GM23338 (cell line): ENCODE measurements at regions not wholly inside any gene's neighbourhood (a gene's known extent, or its start where the extent isn't known, plus 50 kb on each side); places are given as distances from the start of the nearest gene placed in this dataset.

Source experiments
- CREB1 ChIP-seq: fragments of 250-450 bp; sonication (Bioruptor Pico); IDR thresholded peaks from 2 replicates; pipeline ENCODE4 v1.5.0; 2020; ENCODE audit warnings: low read depth, mild to moderate bottlenecking, moderate library complexity
- EZH2 ChIP-seq: fragments of 200-600 bp; sonication (generic); IDR thresholded peaks from one replicate; pipeline ENCODE4 v1.8.0; 2017; ENCODE audit warnings: antibody characterized with exemption, mild to moderate bottlenecking, low read depth; ENCODE audit not compliant: unreplicated experiment
- EZH2phosphoT487 ChIP-seq: fragments of 200-600 bp; sonication (generic); IDR thresholded peaks from one replicate; pipeline ENCODE4 v1.8.1; 2018; ENCODE audit warnings: antibody characterized with exemption; ENCODE audit not compliant: unreplicated experiment
- POLR2AphosphoS5 ChIP-seq: IDR thresholded peaks from 2 replicates; pipeline ENCODE4 v1.6.1; 2016; ENCODE audit warnings: antibody characterized with exemption, low read depth
- TF ChIP-seq, protein P1 (sequence below), 2 experiments: fragments of 200-600 bp in 1 of 2; sonication (generic) in 1 of 2; conservative IDR thresholded peaks; 2 replicates each; pipeline versions ENCODE4 v1.5.1 to v1.6.1; 2016 to 2017; ENCODE audit warnings: antibody characterized with exemption in 2 of 2, low read depth in 2 of 2, mild to moderate bottlenecking in 2 of 2, moderate library complexity in 1 of 2
- TF ChIP-seq, protein P2 (sequence below): IDR thresholded peaks from one replicate; pipeline ENCODE4 v1.6.1; 2018; ENCODE audit warnings: antibody characterized with exemption; ENCODE audit not compliant: unreplicated experiment
- TF ChIP-seq, protein P3 (sequence below): fragments of 250-450 bp; sonication (Bioruptor Pico); IDR thresholded peaks from 2 replicates; pipeline ENCODE4 v1.5.0; 2020; ENCODE audit warnings: mild to moderate bottlenecking, moderate library complexity

DNA sequence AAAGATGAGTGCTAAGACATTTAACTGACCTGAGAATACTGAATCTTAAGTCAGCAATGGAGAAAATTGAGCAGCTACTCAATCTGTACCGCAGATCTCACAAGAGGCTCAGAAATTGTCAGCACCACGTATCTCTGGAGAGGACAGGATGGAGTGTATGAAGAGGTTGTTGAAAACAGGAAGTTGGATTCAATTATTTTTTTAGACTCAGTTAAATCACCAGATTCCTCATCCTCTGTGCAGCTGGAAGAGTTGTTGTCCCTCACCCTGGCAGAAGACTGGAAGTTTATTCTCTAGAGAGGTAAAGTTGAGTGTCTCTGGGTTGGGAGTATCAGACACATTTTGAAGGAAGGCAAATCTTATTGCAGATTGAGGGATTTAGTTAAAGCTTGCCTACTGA is 114.9 kb upstream of the NT5C1B start:
- TF ChIP-seq, protein P1, sequence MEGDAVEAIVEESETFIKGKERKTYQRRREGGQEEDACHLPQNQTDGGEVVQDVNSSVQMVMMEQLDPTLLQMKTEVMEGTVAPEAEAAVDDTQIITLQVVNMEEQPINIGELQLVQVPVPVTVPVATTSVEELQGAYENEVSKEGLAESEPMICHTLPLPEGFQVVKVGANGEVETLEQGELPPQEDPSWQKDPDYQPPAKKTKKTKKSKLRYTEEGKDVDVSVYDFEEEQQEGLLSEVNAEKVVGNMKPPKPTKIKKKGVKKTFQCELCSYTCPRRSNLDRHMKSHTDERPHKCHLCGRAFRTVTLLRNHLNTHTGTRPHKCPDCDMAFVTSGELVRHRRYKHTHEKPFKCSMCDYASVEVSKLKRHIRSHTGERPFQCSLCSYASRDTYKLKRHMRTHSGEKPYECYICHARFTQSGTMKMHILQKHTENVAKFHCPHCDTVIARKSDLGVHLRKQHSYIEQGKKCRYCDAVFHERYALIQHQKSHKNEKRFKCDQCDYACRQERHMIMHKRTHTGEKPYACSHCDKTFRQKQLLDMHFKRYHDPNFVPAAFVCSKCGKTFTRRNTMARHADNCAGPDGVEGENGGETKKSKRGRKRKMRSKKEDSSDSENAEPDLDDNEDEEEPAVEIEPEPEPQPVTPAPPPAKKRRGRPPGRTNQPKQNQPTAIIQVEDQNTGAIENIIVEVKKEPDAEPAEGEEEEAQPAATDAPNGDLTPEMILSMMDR (conservative IDR thresholded peaks at IDR 0.05; ENCODE audit: low read depth in 2 of 2), result no peak
- no peak for TF ChIP-seq EZH2phosphoT487
- TF ChIP-seq, protein P2, sequence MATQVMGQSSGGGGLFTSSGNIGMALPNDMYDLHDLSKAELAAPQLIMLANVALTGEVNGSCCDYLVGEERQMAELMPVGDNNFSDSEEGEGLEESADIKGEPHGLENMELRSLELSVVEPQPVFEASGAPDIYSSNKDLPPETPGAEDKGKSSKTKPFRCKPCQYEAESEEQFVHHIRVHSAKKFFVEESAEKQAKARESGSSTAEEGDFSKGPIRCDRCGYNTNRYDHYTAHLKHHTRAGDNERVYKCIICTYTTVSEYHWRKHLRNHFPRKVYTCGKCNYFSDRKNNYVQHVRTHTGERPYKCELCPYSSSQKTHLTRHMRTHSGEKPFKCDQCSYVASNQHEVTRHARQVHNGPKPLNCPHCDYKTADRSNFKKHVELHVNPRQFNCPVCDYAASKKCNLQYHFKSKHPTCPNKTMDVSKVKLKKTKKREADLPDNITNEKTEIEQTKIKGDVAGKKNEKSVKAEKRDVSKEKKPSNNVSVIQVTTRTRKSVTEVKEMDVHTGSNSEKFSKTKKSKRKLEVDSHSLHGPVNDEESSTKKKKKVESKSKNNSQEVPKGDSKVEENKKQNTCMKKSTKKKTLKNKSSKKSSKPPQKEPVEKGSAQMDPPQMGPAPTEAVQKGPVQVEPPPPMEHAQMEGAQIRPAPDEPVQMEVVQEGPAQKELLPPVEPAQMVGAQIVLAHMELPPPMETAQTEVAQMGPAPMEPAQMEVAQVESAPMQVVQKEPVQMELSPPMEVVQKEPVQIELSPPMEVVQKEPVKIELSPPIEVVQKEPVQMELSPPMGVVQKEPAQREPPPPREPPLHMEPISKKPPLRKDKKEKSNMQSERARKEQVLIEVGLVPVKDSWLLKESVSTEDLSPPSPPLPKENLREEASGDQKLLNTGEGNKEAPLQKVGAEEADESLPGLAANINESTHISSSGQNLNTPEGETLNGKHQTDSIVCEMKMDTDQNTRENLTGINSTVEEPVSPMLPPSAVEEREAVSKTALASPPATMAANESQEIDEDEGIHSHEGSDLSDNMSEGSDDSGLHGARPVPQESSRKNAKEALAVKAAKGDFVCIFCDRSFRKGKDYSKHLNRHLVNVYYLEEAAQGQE, result no peak
- no peak for TF ChIP-seq POLR2AphosphoS5
- no peak for TF ChIP-seq EZH2
- TF ChIP-seq CREB1, result no peak
- TF ChIP-seq, protein P3, sequence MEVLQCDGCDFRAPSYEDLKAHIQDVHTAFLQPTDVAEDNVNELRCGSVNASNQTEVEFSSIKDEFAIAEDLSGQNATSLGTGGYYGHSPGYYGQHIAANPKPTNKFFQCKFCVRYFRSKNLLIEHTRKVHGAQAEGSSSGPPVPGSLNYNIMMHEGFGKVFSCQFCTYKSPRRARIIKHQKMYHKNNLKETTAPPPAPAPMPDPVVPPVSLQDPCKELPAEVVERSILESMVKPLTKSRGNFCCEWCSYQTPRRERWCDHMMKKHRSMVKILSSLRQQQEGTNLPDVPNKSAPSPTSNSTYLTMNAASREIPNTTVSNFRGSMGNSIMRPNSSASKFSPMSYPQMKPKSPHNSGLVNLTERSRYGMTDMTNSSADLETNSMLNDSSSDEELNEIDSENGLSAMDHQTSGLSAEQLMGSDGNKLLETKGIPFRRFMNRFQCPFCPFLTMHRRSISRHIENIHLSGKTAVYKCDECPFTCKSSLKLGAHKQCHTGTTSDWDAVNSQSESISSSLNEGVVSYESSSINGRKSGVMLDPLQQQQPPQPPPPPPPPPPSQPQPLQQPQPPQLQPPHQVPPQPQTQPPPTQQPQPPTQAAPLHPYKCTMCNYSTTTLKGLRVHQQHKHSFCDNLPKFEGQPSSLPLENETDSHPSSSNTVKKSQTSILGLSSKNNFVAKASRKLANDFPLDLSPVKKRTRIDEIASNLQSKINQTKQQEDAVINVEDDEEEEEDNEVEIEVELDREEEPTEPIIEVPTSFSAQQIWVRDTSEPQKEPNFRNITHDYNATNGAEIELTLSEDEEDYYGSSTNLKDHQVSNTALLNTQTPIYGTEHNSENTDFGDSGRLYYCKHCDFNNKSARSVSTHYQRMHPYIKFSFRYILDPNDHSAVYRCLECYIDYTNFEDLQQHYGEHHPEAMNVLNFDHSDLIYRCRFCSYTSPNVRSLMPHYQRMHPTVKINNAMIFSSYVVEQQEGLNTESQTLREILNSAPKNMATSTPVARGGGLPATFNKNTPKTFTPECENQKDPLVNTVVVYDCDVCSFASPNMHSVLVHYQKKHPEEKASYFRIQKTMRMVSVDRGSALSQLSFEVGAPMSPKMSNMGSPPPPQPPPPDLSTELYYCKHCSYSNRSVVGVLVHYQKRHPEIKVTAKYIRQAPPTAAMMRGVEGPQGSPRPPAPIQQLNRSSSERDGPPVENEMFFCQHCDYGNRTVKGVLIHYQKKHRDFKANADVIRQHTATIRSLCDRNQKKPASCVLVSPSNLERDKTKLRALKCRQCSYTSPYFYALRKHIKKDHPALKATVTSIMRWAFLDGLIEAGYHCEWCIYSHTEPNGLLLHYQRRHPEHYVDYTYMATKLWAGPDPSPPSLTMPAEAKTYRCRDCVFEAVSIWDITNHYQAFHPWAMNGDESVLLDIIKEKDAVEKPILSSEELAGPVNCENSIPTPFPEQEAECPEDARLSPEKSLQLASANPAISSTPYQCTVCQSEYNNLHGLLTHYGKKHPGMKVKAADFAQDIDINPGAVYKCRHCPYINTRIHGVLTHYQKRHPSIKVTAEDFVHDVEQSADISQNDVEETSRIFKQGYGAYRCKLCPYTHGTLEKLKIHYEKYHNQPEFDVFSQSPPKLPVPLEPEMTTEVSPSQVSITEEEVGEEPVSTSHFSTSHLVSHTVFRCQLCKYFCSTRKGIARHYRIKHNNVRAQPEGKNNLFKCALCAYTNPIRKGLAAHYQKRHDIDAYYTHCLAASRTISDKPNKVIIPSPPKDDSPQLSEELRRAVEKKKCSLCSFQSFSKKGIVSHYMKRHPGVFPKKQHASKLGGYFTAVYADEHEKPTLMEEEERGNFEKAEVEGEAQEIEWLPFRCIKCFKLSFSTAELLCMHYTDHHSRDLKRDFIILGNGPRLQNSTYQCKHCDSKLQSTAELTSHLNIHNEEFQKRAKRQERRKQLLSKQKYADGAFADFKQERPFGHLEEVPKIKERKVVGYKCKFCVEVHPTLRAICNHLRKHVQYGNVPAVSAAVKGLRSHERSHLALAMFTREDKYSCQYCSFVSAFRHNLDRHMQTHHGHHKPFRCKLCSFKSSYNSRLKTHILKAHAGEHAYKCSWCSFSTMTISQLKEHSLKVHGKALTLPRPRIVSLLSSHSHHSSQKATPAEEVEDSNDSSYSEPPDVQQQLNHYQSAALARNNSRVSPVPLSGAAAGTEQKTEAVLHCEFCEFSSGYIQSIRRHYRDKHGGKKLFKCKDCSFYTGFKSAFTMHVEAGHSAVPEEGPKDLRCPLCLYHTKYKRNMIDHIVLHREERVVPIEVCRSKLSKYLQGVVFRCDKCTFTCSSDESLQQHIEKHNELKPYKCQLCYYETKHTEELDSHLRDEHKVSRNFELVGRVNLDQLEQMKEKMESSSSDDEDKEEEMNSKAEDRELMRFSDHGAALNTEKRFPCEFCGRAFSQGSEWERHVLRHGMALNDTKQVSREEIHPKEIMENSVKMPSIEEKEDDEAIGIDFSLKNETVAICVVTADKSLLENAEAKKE, result no peak
